Cardiac fibroblast (primary cell): ENCODE measurements at regions not wholly inside any gene's neighbourhood (a gene's known extent, or its start where the extent isn't known, plus 50 kb on each side); places are given as distances from the start of the nearest gene placed in this dataset.
A peak's percentile ranks its signal among the peaks of the same experiment; 100 is the strongest.

Experiments used
- DNase-seq, 2 donors: peaks; one replicate each; pipeline versions ENCODE4 v3.0.0 to v3.0.0-alpha.2; 2010; ENCODE audit warnings: low read depth in 2 of 2
- H3K4me3 ChIP-seq, 2 donors: replicated peaks in 1 of 2; 1 replicate in 1 of 2; 2 replicates in 1 of 2; pipeline ENCODE4 v1.5.1; 2011; ENCODE audit warnings: low read depth in 2 of 2, low read length in 2 of 2, mild to moderate bottlenecking in 2 of 2, moderate library complexity in 1 of 2
- TF ChIP-seq, protein P1 (sequence below): IDR thresholded peaks from one replicate; pipeline ENCODE4 v1.5.1; 2011; ENCODE audit warnings: low read depth, mild to moderate bottlenecking, low read length, inconsistent platforms

GRCh38 chr21:35223480-35224156, 174.5 kb upstream of the RUNX1 start:
- H3K4me3 ChIP-seq, result no peak overlapping the region
- peak in 1 of 2 donors; percentile 41 for DNase-seq
- TF ChIP-seq, protein P1, sequence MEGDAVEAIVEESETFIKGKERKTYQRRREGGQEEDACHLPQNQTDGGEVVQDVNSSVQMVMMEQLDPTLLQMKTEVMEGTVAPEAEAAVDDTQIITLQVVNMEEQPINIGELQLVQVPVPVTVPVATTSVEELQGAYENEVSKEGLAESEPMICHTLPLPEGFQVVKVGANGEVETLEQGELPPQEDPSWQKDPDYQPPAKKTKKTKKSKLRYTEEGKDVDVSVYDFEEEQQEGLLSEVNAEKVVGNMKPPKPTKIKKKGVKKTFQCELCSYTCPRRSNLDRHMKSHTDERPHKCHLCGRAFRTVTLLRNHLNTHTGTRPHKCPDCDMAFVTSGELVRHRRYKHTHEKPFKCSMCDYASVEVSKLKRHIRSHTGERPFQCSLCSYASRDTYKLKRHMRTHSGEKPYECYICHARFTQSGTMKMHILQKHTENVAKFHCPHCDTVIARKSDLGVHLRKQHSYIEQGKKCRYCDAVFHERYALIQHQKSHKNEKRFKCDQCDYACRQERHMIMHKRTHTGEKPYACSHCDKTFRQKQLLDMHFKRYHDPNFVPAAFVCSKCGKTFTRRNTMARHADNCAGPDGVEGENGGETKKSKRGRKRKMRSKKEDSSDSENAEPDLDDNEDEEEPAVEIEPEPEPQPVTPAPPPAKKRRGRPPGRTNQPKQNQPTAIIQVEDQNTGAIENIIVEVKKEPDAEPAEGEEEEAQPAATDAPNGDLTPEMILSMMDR, result no peak

- peak in 1 of 2 donors; percentile 43 for DNase-seq
- H3K4me3 ChIP-seq, result no peak overlapping the region
Measured at GRCh38 chr21:35222541-35222941, 173.4 kb upstream of the RUNX1 start.

GRCh38 chr21:35222021-35222420, 172.9 kb upstream of the RUNX1 start:
- DNase-seq, result peak in 1 of 2 donors; percentile 28
- no peak overlapping the region for H3K4me3 ChIP-seq
- TF ChIP-seq, protein P1, result no peak

More at GRCh38 chr21:35222541-35222941, 173.4 kb upstream of the RUNX1 start:
- TF ChIP-seq, protein P1, result no peak

GRCh38 chr21:35220301-35220700, 171.2 kb upstream of the RUNX1 start:
- peak in 1 of 2 donors; percentile 63 for DNase-seq
- H3K4me3 ChIP-seq, result no peak overlapping the region
- TF ChIP-seq, protein P1, result no peak

GRCh38 chr21:35219719-35220118, 170.6 kb upstream of the RUNX1 start:
- DNase-seq, result no peak
- TF ChIP-seq, protein P1, result no peak

DNA sequence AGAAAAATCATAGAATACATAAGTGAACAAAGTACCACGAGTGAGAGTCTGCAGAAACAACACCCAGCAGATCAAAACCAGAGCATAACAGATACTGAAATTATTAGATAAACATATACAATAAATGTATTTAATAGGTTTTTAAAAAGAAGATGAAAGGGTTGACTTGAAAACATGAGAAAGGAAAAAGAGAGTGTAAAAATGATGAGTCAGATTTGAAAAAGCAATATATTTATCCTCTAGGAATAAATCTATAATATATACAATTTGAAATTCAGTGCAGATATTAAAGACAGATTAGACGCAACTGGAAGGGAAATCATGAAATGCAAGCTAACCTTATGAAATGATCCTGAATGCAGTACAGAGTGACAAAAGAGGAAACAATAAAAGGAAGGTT, 170.2 kb upstream of the RUNX1 start:
- TF ChIP-seq, protein P1, result no peak
- no peak overlapping the region for H3K4me3 ChIP-seq
- no peak for DNase-seq

More at GRCh38 chr21:35219719-35220118, 170.6 kb upstream of the RUNX1 start:
- H3K4me3 ChIP-seq, result no peak overlapping the region

GRCh38 chr21:35217504-35218060, 168.5 kb upstream of the RUNX1 start:
- TF ChIP-seq, protein P1, result no peak
- DNase-seq, result peak; percentile 63 to 95
- H3K4me3 ChIP-seq, result no peak overlapping the region
